Fibroblast of the aortic adventitia (primary cell): ENCODE measurements at regions not wholly inside any gene's neighbourhood (a gene's known extent, or its start where the extent isn't known, plus 50 kb on each side); places are given as distances from the start of the nearest gene placed in this dataset.

ENCODE experiments used
- DNase-seq: peaks from one replicate; pipeline ENCODE4 v3.0.0-alpha.2; 2010; ENCODE audit warnings: low read depth
- H3K4me3 ChIP-seq: 2 replicates; pipeline ENCODE4 v1.5.1; 2011; ENCODE audit warnings: low read depth, mild to moderate bottlenecking, control low read depth, low read length, moderate library complexity
- TF ChIP-seq, protein P1 (sequence below): IDR thresholded peaks from 2 replicates; pipeline ENCODE4 v1.5.1; 2011; ENCODE audit warnings: mild to moderate bottlenecking, low read length, control low read depth, inconsistent platforms; ENCODE audit not compliant: insufficient read depth

DNA sequence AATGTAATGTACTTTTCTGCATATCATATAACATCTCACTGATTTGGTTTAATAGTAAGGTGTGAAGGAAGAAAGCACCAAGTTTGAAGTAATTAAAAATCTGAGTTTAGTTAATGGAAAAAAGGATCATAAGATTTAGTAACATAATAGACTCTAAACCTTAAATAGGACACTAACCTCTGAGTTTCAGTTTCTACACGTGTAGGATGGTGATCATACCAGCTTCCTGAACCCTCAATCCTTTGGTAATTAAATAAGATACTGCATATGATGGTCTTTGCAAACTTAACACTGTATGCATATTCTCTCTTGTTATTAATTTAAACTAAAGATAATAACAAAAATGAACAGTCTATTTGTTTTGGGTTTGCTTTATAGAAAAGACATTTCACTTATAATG lies 216.8 kb downstream of the NUP35 start:
- DNase-seq = no peak
- no peak overlapping the region for H3K4me3 ChIP-seq
- TF ChIP-seq, protein P1, sequence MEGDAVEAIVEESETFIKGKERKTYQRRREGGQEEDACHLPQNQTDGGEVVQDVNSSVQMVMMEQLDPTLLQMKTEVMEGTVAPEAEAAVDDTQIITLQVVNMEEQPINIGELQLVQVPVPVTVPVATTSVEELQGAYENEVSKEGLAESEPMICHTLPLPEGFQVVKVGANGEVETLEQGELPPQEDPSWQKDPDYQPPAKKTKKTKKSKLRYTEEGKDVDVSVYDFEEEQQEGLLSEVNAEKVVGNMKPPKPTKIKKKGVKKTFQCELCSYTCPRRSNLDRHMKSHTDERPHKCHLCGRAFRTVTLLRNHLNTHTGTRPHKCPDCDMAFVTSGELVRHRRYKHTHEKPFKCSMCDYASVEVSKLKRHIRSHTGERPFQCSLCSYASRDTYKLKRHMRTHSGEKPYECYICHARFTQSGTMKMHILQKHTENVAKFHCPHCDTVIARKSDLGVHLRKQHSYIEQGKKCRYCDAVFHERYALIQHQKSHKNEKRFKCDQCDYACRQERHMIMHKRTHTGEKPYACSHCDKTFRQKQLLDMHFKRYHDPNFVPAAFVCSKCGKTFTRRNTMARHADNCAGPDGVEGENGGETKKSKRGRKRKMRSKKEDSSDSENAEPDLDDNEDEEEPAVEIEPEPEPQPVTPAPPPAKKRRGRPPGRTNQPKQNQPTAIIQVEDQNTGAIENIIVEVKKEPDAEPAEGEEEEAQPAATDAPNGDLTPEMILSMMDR = no peak

DNA sequence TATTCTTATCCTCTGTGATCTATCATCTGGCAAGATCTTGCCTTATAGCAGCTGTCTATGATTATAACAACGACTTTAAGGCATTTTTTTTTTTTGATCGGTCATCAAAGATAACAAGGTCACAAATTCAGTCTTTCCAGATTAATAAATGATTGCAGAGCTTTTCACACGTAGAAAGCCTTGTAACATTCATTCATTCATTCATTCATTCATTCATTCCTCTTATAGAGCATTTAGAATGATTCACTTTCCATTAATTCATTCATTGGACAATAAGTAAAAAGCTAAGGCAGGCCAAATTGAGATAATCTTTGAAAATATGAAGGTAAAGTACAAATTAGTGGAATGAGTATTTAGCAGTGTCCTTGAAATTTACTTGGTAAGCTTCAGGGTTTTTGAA lies 223.7 kb downstream of the NUP35 start:
- DNase-seq = no peak
- H3K4me3 ChIP-seq = no peak overlapping the region
- TF ChIP-seq, protein P1 = no peak

DNA sequence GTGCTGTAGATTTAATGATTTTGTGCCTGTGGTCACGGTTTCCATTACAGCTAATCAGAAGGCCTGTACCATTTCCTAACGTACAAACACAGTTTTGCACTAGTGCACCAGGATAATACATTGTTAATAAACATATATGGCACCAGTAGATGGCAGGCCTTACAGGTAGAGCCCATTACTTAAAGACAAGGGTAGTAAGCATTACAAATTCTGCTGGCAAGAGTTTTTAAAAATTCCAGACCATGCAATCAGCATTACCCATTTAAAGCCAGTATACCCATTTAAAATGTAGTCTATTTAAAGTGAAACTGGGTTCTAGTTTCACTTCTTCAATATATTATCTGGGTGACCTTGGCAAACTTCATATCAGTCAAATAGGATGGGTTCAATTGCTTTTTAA lies 224.2 kb downstream of the NUP35 start:
- TF ChIP-seq, protein P1 = no peak

DNA sequence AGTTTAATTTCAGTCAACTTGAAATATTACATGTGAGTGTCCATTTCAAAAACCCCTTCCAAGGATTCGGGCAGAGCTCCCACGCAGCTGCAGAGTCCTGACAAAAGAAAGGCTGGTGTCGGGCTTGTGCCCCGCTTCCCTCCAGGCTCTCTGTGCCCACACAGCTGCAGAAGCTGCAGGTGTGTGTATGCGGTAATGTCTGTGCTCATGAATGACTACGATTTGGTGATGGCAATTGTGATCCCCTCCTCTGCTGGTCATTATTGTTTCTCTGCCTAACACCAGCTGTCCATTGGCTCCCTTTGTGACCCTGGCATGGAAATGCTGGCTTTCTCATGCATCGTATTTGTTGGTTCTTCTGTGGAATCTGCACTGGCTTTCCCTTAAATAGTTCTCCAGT lies 224.8 kb downstream of the NUP35 start:
- TF ChIP-seq, protein P1 = no peak
- H3K4me3 ChIP-seq = no peak overlapping the region
- DNase-seq = no peak

More for the DNA sequence above, 224.2 kb downstream of the NUP35 start:
- no peak overlapping the region for H3K4me3 ChIP-seq
- no peak for DNase-seq

DNA sequence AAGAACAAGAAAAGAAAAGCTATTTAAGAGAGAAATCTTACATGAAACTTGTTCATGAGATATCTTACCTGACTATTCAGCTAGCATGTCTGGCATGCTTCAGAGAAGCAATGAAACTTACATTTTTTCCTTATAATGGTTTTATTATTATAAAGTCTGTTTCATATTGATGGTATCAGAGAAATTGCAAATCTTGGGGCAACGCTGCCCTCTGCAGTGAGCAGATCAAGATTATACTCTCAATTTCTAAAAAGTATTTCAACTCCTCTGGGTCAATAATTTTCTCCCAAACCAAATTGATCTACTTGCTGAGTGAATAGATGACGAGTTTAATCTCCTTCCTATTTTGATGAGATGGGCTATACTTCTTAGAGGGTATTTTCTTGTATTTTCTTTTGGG lies 235.6 kb downstream of the NUP35 start:
- H3K4me3 ChIP-seq = no peak overlapping the region
- peak; percentile 46 for DNase-seq
- TF ChIP-seq, protein P1 = peak; percentile 15

DNA sequence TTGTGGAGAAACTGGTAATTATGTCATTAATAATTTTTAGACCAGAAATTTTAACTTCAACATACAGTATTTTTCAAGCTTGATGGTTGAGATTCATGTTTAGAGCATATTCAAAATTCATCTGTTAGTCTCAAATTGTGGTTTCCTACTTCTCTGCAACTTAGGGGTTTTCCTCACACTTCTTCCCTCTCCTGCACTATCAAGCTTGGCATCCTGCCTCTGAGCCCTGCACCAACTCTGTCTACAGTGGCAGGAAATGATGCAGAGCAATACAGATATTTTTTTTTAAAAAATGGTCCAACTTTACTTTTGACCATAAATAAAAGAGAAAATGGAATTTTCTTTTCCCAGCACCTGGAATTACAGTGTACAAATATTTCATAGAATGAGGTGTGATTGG lies 247.3 kb downstream of the NUP35 start:
- DNase-seq = peak; percentile 43
- no peak overlapping the region for H3K4me3 ChIP-seq
- TF ChIP-seq, protein P1 = no peak

DNA sequence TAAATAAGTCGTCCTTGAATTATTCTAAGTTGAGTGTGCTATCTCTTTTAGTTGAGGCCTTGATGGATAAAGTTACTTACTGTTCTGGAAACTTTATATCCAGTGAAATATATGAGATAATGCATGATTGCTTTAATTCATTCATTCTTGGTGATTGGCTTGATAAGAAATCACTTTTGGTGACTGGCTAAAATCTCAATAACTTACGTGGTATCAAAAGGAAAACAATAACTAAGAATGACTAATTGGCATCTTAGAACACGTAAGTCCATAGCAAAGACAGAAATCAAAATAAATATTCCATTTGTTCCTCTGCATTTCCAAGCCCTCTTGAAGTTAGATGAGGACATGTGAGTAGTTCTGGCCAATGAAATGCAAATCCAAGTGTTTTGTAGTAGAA lies 251.6 kb downstream of the NUP35 start:
- peak; percentile 11 for DNase-seq
- no peak overlapping the region for H3K4me3 ChIP-seq
- TF ChIP-seq, protein P1 = no peak
